ENCODE measurements at regions not wholly inside any gene's neighbourhood (a gene's known extent, or its start where the extent isn't known, plus 50 kb on each side); places are given as distances from the start of the nearest gene placed in this dataset.

- DNase-seq (ENCODE audit: extremely low spot score): no peak
- POLR2A ChIA-PET: no interaction called here
- TF ChIP-seq SP1 (IDR thresholded peaks at IDR 0.05): no peak
- TF ChIP-seq FOXM1 (IDR thresholded peaks at IDR 0.05; ENCODE audit: borderline replicate concordance): no peak
- no peak for TF ChIP-seq SUZ12 (IDR thresholded peaks at IDR 0.05)
- no peak for TF ChIP-seq PKNOX1 (IDR thresholded peaks at IDR 0.05)
- TF ChIP-seq ELF4 (IDR thresholded peaks at IDR 0.05): no peak
- no peak for TF ChIP-seq FOXA1 (IDR thresholded peaks at IDR 0.05)
- no peak for TF ChIP-seq FOXK2 (IDR thresholded peaks at IDR 0.05)
- no peak for TF ChIP-seq TARDBP (IDR thresholded peaks at IDR 0.05)
- TF ChIP-seq L3MBTL2 (conservative IDR thresholded peaks at IDR 0.05): no peak
- no peak for TF ChIP-seq HDGF (IDR thresholded peaks at IDR 0.05; ENCODE audit: borderline replicate concordance)
- TF ChIP-seq LEF1 (IDR thresholded peaks at IDR 0.05; ENCODE audit: borderline replicate concordance): no peak
- TF ChIP-seq CTBP1 (IDR thresholded peaks at IDR 0.05; ENCODE audit: borderline replicate concordance): no peak
- TF ChIP-seq ZNF384 (IDR thresholded peaks at IDR 0.05): no peak
- no peak for TF ChIP-seq BHLHE40 (IDR thresholded peaks at IDR 0.05; ENCODE audit: borderline replicate concordance)
- CTCF ChIA-PET: no interaction called here
These were observed 56.4 kb upstream of the MTPN start for GRCh38 chr7:136033413-136034031.

- POLR2A ChIA-PET: no interaction called here
- no peak for DNase-seq (ENCODE audit: extremely low spot score)
- TF ChIP-seq CTBP1 (IDR thresholded peaks at IDR 0.05; ENCODE audit: borderline replicate concordance) (no peak), ELF4 (IDR thresholded peaks at IDR 0.05) (no peak), FOXA1 (IDR thresholded peaks at IDR 0.05) (no peak), PKNOX1 (IDR thresholded peaks at IDR 0.05) (no peak)
These were observed 53.7 kb upstream of the MTPN start for GRCh38 chr7:136030867-136031318.

GRCh38 chr7:136030330-136030729, 53.2 kb upstream of the MTPN start:
- TF ChIP-seq NFRKB (IDR thresholded peaks at IDR 0.05) (no peak), HDGF (IDR thresholded peaks at IDR 0.05; ENCODE audit: borderline replicate concordance) (no peak), ARNT (IDR thresholded peaks at IDR 0.05) (no peak), PKNOX1 (IDR thresholded peaks at IDR 0.05) (no peak), FOXA1 (IDR thresholded peaks at IDR 0.05) (no peak)
- CTCF ChIA-PET: no interaction called here
- POLR2A ChIA-PET: no interaction called here
- DNase-seq (ENCODE audit: extremely low spot score): no peak

More at GRCh38 chr7:136030867-136031318, 53.7 kb upstream of the MTPN start:
- CTCF ChIA-PET: no interaction called here

- POLR2A ChIA-PET: no interaction called here
- no peak for TF ChIP-seq ARNT (IDR thresholded peaks at IDR 0.05)
- TF ChIP-seq PKNOX1 (IDR thresholded peaks at IDR 0.05): no peak
- no peak for TF ChIP-seq CTBP1 (IDR thresholded peaks at IDR 0.05; ENCODE audit: borderline replicate concordance)
- TF ChIP-seq FOXM1 (IDR thresholded peaks at IDR 0.05; ENCODE audit: borderline replicate concordance): no peak
- TF ChIP-seq FOXK2 (IDR thresholded peaks at IDR 0.05): no peak
- no peak for TF ChIP-seq ELF4 (IDR thresholded peaks at IDR 0.05)
- no peak for TF ChIP-seq NFRKB (IDR thresholded peaks at IDR 0.05)
- no peak for TF ChIP-seq ZNF384 (IDR thresholded peaks at IDR 0.05)
- DNase-seq (ENCODE audit: extremely low spot score): no peak
- CTCF ChIA-PET: no interaction called here
These were observed 50.0 kb upstream of the MTPN start for GRCh38 chr7:136027160-136027559.

Measured in HEK293T (cell line).